ENCODE measurements at regions not wholly inside any gene's neighbourhood (a gene's known extent, or its start where the extent isn't known, plus 50 kb on each side); places are given as distances from the start of the nearest gene placed in this dataset.

DNA sequence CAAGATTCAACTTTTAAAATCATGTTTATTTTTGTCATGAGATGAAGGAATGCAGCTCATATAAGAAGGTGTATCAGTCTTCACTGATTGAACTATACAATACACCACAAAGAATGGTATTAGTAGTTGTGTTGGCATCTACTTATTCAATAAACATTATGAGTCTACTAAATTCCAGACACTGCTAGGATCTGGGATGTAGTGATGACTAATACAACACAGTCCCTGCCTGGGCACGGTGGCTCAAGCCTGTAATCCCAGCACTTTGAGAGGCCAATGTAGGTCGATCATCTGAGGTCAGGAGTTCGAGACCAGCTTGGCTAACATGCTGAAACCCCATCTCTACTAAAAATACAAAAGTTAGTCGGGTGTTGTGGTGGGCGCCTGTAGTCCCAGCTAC, 171.4 kb upstream of the NFIB start:
- TF ChIP-seq, protein P1, sequence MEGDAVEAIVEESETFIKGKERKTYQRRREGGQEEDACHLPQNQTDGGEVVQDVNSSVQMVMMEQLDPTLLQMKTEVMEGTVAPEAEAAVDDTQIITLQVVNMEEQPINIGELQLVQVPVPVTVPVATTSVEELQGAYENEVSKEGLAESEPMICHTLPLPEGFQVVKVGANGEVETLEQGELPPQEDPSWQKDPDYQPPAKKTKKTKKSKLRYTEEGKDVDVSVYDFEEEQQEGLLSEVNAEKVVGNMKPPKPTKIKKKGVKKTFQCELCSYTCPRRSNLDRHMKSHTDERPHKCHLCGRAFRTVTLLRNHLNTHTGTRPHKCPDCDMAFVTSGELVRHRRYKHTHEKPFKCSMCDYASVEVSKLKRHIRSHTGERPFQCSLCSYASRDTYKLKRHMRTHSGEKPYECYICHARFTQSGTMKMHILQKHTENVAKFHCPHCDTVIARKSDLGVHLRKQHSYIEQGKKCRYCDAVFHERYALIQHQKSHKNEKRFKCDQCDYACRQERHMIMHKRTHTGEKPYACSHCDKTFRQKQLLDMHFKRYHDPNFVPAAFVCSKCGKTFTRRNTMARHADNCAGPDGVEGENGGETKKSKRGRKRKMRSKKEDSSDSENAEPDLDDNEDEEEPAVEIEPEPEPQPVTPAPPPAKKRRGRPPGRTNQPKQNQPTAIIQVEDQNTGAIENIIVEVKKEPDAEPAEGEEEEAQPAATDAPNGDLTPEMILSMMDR (IDR thresholded peaks at IDR 0.05), result no peak
- no peak for TF ChIP-seq POLR2A (IDR thresholded peaks at IDR 0.05)

All from Peyer's patch (tissue), 4 donors.